Natural killer cell treated with Interleukin-12 subunit alpha and Interleukin-12 subunit beta and Interleukin-15 and Interleukin-18, amount 100 ng/mL, for 72 hours (primary cell): ENCODE measurements at regions not wholly inside any gene's neighbourhood (a gene's known extent, or its start where the extent isn't known, plus 50 kb on each side); places are given as distances from the start of the nearest gene placed in this dataset.

ENCODE experiments used
- ATAC-seq, 2 donors: fragments of 150-1000 bp; cut with Tn5 transposase in 1 of 2; sonication (Bioruptor Pico), chemical (Tn5 transposase) in 1 of 2; 2 replicates each; pipeline ENCODE4 v1.10.0; 2021
- DNase-seq: peaks from one replicate; pipeline ENCODE4 v3.0.0; 2022; ENCODE audit warnings: low spot score
- H3K27ac Mint-ChIP-seq, 2 donors: 1 replicate in 1 of 2; 2 replicates in 1 of 2; pipeline ENCODE4 v1.8.0; 2022; ENCODE audit warnings: mixed read lengths in 2 of 2, mild to moderate bottlenecking in 1 of 2, moderate library complexity in 1 of 2
- H3K27me3 Mint-ChIP-seq, 2 donors: 1 replicate in 1 of 2; 2 replicates in 1 of 2; pipeline ENCODE4 v1.8.0; 2022; ENCODE audit warnings: mixed read lengths in 2 of 2
- H3K36me3 Mint-ChIP-seq: one replicate; pipeline ENCODE4 v1.8.0; 2022; ENCODE audit warnings: mixed read lengths
- H3K4me1 Mint-ChIP-seq, 2 donors: 1 replicate in 1 of 2; 2 replicates in 1 of 2; pipeline ENCODE4 v1.8.0; 2022; ENCODE audit warnings: low read depth in 2 of 2, mixed read lengths in 2 of 2, mild to moderate bottlenecking in 1 of 2
- H3K4me3 Mint-ChIP-seq: one replicate; pipeline ENCODE4 v1.8.0; 2022; ENCODE audit warnings: mixed read lengths
- H3K9me3 Mint-ChIP-seq: 2 replicates; pipeline ENCODE4 v1.8.0; 2022; ENCODE audit warnings: mixed read lengths

DNA sequence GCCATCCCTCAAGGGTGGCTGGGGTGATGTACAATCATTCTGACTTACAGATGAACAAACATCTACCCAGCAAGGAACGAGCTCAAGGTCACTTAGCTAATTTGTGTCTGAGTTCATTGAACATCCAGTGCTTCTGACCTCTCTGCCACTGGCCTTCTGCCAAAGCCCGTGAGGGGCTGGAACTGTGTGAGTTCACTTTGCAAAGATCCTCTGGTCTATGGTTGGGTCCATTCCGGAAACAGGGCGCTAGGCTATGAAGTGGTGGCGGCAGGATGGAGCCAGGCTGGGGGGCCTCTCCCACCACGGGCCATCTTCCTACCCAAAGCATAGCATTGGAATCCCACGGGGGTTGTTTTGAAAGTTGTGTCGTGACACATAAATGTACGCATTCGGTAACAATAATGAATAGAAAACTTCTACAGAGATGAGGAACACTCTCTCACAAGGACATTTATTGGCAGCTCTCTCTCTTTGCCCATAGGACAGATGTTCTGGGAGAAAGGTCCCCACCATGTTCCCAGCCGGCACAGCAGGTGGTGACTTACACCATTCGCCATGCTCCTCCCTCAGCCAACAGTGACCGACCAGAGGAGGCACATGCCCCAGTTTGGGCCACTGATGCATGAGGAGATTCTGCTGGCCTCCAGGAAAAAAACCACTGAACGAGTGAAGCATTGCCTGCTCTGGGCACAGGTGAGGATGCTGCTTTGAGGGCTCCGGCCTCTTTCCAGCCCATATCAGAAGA lies 214.7 kb upstream of the CHRNA7 start:
- Mint-ChIP-seq H3K27me3 (peaks cover 4 to 13% of the 10 kb centered on the region in 2 donors), H3K4me3 (no peak overlapping the region), H3K27ac (no peak overlapping the region), H3K4me1 (no peaks in the 10 kb centered on the region), H3K36me3 (no peaks in the 10 kb centered on the region), H3K9me3 (no peaks in the 10 kb centered on the region)
- no peak for ATAC-seq
- DNase-seq: no peak

DNA sequence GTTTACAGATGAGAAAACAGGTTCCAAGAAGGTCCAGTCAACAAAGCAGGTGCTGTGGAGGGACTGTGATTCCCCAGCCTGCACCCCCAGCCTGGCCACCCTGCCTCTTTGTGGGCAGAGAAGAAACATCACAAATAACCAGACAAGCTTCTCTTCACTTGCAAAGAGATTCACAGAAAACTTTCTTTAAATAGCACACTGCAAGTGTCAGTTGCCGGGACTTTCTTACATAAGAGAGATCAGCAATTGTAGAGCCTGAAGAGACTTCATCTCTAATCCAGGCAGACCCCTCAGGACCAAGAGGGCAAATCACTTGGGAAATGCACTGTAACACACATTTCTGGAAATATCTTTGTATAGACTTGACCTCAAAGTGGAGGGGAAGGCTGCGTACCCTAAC lies 207.9 kb upstream of the CHRNA7 start:
- Mint-ChIP-seq H3K9me3 (no peaks in the 10 kb centered on the region), H3K27ac (no peak overlapping the region), H3K27me3 (peaks cover 14 to 33% of the 10 kb centered on the region in 2 donors), H3K4me3 (no peak overlapping the region), H3K36me3 (no peaks in the 10 kb centered on the region), H3K4me1 (no peaks in the 10 kb centered on the region)
- DNase-seq (no peak), ATAC-seq (no peak)

DNA sequence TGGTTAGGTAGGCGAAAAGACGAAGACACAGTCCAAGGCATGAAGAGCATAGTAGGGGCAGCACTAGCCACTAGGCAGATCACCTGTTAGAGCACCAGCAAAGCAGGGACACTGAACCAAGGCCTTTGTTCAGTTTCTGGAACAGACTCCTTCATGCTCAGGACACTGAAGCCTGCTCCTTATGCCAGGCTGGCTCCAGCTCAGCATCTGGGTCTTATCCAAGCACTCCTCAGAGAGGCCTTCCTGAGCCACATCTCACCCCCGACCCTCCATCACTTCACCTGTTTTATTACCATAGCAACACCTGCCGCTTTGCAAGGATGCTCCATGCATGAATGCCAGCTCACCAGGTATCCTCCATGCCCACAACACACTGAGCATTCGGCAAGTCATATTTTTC lies 206.3 kb upstream of the CHRNA7 start:
- no peak for DNase-seq
- Mint-ChIP-seq H3K4me1 (no peaks in the 10 kb centered on the region), H3K27ac (no peak overlapping the region), H3K9me3 (no peaks in the 10 kb centered on the region), H3K4me3 (no peak overlapping the region), H3K36me3 (no peaks in the 10 kb centered on the region), H3K27me3 (peaks cover 17 to 44% of the 10 kb centered on the region in 2 donors)
- no peak for ATAC-seq

- DNase-seq: no peak
- no peak for ATAC-seq
- H3K9me3 Mint-ChIP-seq: peaks cover 3% of the 10 kb centered on the region
- no peak overlapping the region for H3K27ac Mint-ChIP-seq
- H3K36me3 Mint-ChIP-seq: no peaks in the 10 kb centered on the region
- H3K27me3 Mint-ChIP-seq: peaks cover 33 to 53% of the 10 kb centered on the region in 2 donors
- H3K4me1 Mint-ChIP-seq: no peaks in the 10 kb centered on the region
- no peak overlapping the region for H3K4me3 Mint-ChIP-seq
Measured at GRCh38 chr15:31828594-31828993, 201.7 kb upstream of the CHRNA7 start.

- H3K9me3 Mint-ChIP-seq: peaks cover 3% of the 10 kb centered on the region
- no peak overlapping the region for H3K27ac Mint-ChIP-seq
- DNase-seq (no peak), ATAC-seq (no peak)
- no peak overlapping the region for H3K4me3 Mint-ChIP-seq
- peaks cover 34 to 55% of the 10 kb centered on the region in 2 donors for H3K27me3 Mint-ChIP-seq
- H3K4me1 Mint-ChIP-seq: no peaks in the 10 kb centered on the region
- H3K36me3 Mint-ChIP-seq: no peaks in the 10 kb centered on the region
Measured at GRCh38 chr15:31830591-31830990, 199.7 kb upstream of the CHRNA7 start.

DNA sequence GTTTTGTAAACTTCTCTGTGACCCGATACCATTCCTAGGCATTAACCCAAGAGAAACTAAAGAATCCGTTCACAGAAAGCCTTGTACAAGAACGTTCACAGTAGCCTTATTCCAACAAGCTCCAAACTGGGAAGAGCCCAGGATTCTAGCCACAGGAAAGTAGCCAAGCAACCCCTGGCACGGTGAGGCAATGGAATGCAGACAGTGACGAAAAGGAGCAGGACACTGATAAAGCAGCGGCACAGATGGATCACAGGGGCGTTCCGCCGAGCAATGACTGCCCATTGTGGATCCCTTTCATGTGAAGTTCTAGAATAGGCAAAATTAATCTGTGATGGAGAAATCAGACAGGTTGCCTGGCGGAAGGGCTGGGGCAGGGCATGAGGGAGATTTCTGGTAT lies 198.7 kb upstream of the CHRNA7 start:
- Mint-ChIP-seq H3K4me1 (no peaks in the 10 kb centered on the region), H3K9me3 (peaks cover 3% of the 10 kb centered on the region), H3K36me3 (no peaks in the 10 kb centered on the region), H3K27me3 (peaks cover 39 to 59% of the 10 kb centered on the region in 2 donors), H3K4me3 (no peak overlapping the region), H3K27ac (no peak overlapping the region)
- no peak for DNase-seq
- no peak for ATAC-seq

- DNase-seq: no peak
- no peak for ATAC-seq
- no peak overlapping the region for H3K27ac Mint-ChIP-seq
- H3K4me1 Mint-ChIP-seq: no peaks in the 10 kb centered on the region
- H3K9me3 Mint-ChIP-seq: peaks cover 3% of the 10 kb centered on the region
- no peaks in the 10 kb centered on the region for H3K36me3 Mint-ChIP-seq
- no peak overlapping the region for H3K4me3 Mint-ChIP-seq
- H3K27me3 Mint-ChIP-seq: peaks cover 35 to 48% of the 10 kb centered on the region in 2 donors
Measured at GRCh38 chr15:31834654-31835053, 195.7 kb upstream of the CHRNA7 start.

- ATAC-seq: no peak
- H3K4me1 Mint-ChIP-seq: no peaks in the 10 kb centered on the region
- H3K27ac Mint-ChIP-seq: no peak overlapping the region
- no peaks in the 10 kb centered on the region for H3K9me3 Mint-ChIP-seq
- peaks cover 19 to 25% of the 10 kb centered on the region in 2 donors for H3K27me3 Mint-ChIP-seq
- no peak overlapping the region for H3K4me3 Mint-ChIP-seq
- no peaks in the 10 kb centered on the region for H3K36me3 Mint-ChIP-seq
- no peak for DNase-seq
Measured at GRCh38 chr15:31839388-31839787, 190.9 kb upstream of the CHRNA7 start.

DNA sequence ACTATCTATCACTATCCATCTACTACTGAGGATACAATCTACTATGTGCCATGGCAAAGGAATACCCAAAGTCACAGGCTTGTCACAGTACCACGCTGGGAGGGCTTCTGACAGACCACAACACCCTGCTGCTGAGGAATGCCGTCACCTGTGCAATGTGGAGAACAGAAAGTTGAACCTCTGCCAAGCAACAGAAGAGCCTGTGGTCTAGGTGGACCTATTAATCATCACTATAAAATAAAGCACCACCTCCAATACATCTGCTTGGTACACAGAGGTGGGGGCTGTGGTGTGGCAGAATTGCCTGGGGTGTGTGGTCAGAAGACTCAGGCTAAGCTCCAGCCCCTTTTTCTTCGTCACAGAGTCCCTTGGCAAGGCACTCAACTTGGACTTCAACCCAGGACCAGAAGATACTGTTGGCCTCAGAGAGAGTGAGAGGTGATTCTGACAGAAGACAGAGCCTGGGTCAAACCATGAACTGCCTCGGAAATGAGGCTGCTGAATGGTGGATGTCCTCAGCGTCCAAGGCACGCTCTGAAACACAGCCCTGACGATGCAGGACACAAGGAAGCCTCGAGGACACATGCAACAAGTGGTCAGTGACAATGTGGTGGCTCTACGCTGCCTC lies 189.4 kb upstream of the CHRNA7 start:
- Mint-ChIP-seq H3K36me3 (no peaks in the 10 kb centered on the region), H3K27me3 (peaks cover 14 to 20% of the 10 kb centered on the region in 2 donors), H3K27ac (no peak overlapping the region), H3K4me1 (no peaks in the 10 kb centered on the region), H3K4me3 (no peak overlapping the region), H3K9me3 (no peaks in the 10 kb centered on the region)
- ATAC-seq: no peak
- DNase-seq: no peak

- Mint-ChIP-seq H3K36me3 (no peaks in the 10 kb centered on the region), H3K4me3 (no peak overlapping the region), H3K4me1 (no peaks in the 10 kb centered on the region), H3K27ac (no peak overlapping the region), H3K9me3 (no peaks in the 10 kb centered on the region), H3K27me3 (peaks cover 11 to 20% of the 10 kb centered on the region in 2 donors)
- ATAC-seq: no peak
- DNase-seq: no peak
Measured at GRCh38 chr15:31842532-31843195, 187.7 kb upstream of the CHRNA7 start.

GRCh38 chr15:31843426-31844055 lies 186.8 kb upstream of the CHRNA7 start:
- ATAC-seq (no peak), DNase-seq (no peak)
- Mint-ChIP-seq H3K27ac (no peak overlapping the region), H3K4me1 (no peaks in the 10 kb centered on the region), H3K27me3 (peaks cover 11 to 19% of the 10 kb centered on the region in 2 donors), H3K4me3 (no peak overlapping the region), H3K36me3 (no peaks in the 10 kb centered on the region), H3K9me3 (no peaks in the 10 kb centered on the region)

- Mint-ChIP-seq H3K27ac (no peak overlapping the region), H3K9me3 (peaks cover 3% of the 10 kb centered on the region), H3K4me1 (no peaks in the 10 kb centered on the region), H3K36me3 (no peaks in the 10 kb centered on the region), H3K4me3 (no peak overlapping the region), H3K27me3 (peaks cover 12 to 22% of the 10 kb centered on the region in 2 donors)
- ATAC-seq (peak; percentile 29), DNase-seq (no peak)
Measured at GRCh38 chr15:31845791-31846190, 184.5 kb upstream of the CHRNA7 start.

GRCh38 chr15:31847961-31848360 lies 182.4 kb upstream of the CHRNA7 start:
- peaks cover 16 to 24% of the 10 kb centered on the region in 2 donors for H3K27me3 Mint-ChIP-seq
- H3K4me3 Mint-ChIP-seq: no peak overlapping the region
- no peaks in the 10 kb centered on the region for H3K36me3 Mint-ChIP-seq
- no peak for DNase-seq
- H3K4me1 Mint-ChIP-seq: no peaks in the 10 kb centered on the region
- no peak overlapping the region for H3K27ac Mint-ChIP-seq
- ATAC-seq: no peak
- peaks cover 8% of the 10 kb centered on the region for H3K9me3 Mint-ChIP-seq

GRCh38 chr15:31848621-31849020 lies 181.7 kb upstream of the CHRNA7 start:
- Mint-ChIP-seq H3K27me3 (peaks cover 16 to 30% of the 10 kb centered on the region in 2 donors), H3K27ac (no peak overlapping the region), H3K9me3 (peaks cover 8% of the 10 kb centered on the region), H3K4me1 (no peaks in the 10 kb centered on the region), H3K4me3 (no peak overlapping the region), H3K36me3 (no peaks in the 10 kb centered on the region)
- DNase-seq (no peak), ATAC-seq (no peak)
